ENCODE measurements at regions not wholly inside any gene's neighbourhood (a gene's known extent, or its start where the extent isn't known, plus 50 kb on each side); places are given as distances from the start of the nearest gene placed in this dataset.

DNA sequence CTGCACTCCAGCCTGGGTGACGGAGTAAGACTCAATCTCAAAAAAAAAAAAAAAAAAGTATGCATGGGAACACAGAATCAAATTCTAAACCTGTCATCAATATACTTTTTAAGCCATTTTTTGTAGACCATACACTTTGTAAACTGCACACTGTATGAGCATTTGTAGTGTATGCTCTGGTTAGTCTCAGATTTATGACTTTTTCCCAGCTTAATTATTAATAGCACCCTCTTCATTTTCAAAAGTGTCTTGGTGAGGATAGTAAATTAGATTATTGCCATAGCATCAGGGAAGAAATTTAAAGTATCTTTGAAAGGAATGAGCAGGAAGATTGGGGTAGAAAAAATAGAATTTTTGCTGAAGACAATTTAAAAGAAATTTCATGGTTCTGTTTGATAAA is 330.8 kb upstream of the RSPO3 start:
- Histone ChIP-seq H3K27ac (no peak overlapping the region), H3K36me3 (no peaks in the 10 kb centered on the region), H3K4me1 (peaks cover 0 to 33% (median 30%) of the 10 kb centered on the region in 4 donors), H3K27me3 (no peaks in the 10 kb centered on the region), H3K4me3 (no peak overlapping the region), H3K9me3 (no peaks in the 10 kb centered on the region)
- TF ChIP-seq POLR2AphosphoS5 (IDR thresholded peaks at IDR 0.05): peak in 3 of 4 donors; percentile 18 to 64 (median 55)
- TF ChIP-seq, protein P1, sequence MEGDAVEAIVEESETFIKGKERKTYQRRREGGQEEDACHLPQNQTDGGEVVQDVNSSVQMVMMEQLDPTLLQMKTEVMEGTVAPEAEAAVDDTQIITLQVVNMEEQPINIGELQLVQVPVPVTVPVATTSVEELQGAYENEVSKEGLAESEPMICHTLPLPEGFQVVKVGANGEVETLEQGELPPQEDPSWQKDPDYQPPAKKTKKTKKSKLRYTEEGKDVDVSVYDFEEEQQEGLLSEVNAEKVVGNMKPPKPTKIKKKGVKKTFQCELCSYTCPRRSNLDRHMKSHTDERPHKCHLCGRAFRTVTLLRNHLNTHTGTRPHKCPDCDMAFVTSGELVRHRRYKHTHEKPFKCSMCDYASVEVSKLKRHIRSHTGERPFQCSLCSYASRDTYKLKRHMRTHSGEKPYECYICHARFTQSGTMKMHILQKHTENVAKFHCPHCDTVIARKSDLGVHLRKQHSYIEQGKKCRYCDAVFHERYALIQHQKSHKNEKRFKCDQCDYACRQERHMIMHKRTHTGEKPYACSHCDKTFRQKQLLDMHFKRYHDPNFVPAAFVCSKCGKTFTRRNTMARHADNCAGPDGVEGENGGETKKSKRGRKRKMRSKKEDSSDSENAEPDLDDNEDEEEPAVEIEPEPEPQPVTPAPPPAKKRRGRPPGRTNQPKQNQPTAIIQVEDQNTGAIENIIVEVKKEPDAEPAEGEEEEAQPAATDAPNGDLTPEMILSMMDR (IDR thresholded peaks at IDR 0.05): no peak
- WGBS, 2 donors: 70 to 91% methylated on average over 1 of the region's 1 CpG
- intact Hi-C loops (cut with DNase I): no loop called here
- no peak for DNase-seq

DNA sequence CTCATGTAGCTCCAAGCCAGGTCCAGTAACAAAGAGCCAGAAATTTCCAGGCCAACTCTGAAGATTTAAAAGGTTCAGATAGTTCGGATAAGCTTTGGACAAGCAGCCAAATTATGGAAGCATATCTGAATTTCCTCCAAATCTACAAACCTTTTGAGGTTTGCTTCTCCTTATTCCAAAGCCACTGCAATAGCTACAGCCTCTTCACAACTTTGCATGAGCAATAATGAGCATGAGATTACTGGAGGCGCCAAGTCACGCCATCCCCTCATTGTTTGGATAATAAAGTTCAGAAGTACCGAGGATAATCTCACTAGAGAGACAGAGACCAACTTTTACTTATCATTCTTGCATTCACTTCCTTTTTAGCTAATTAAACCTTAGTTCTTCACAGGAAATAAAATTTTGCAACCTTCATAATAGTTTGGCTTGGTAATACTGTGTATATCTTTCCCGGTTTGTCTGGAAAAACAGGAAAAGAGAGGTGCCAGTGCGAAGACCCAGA is 329.6 kb upstream of the RSPO3 start:
- WGBS, 2 donors: 59 to 70% methylated on average over 6 of the region's 6 CpGs
- Histone ChIP-seq H3K4me3 (no peak overlapping the region), H3K27ac (no peak overlapping the region), H3K36me3 (no peaks in the 10 kb centered on the region), H3K4me1 (peaks cover 0 to 33% (median 31%) of the 10 kb centered on the region in 4 donors), H3K9me3 (no peaks in the 10 kb centered on the region), H3K27me3 (no peaks in the 10 kb centered on the region)
- intact Hi-C loops (cut with DNase I): no loop called here
- TF ChIP-seq POLR2AphosphoS5 (IDR thresholded peaks at IDR 0.05) (peak in 2 of 4 donors; percentile 16 to 28), POLR2A (IDR thresholded peaks at IDR 0.05) (no peak), EP300 (IDR thresholded peaks at IDR 0.05) (no peak)
- TF ChIP-seq, protein P1 (IDR thresholded peaks at IDR 0.05): no peak
- DNase-seq: peak; percentile 65

DNA sequence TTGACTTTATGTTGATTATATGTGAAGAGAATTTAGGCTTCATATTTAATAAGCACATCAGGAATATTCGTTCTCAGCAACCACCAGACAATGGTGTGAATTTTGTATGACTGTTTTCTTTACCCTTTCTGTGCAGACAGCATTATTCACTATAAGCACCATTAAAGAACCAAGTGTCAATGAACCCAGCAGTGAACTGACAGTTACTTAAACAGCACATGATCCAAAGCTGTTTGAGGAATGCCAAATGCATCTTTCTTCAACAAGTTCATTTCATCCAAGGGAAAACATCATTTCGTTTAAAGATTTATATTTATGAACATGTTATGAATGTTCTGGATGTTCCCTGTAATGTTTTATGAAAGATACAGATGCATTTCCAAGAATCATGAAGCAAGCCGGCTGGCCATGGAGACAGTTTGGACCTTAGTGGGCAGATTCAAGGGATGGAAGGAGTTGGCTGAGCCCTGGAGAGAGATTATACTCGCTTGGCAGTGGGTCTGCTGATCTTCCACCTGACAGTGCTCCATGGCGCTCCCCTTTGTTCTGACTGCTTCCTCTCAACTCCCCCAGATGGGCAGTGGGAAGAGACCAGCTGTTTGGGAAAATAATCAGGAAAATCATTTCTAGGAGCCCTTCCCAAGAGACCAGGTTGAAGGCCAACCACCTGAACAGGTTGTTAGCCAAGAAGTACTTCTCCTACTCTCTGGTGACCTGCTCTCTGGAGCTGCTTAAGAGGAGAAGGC is 326.0 kb upstream of the RSPO3 start:
- Histone ChIP-seq H3K27ac (no peak overlapping the region), H3K36me3 (no peaks in the 10 kb centered on the region), H3K27me3 (no peaks in the 10 kb centered on the region), H3K4me3 (no peak overlapping the region), H3K9me3 (no peaks in the 10 kb centered on the region), H3K4me1 (peaks cover 0 to 25% (median 13%) of the 10 kb centered on the region in 4 donors)
- TF ChIP-seq POLR2A (IDR thresholded peaks at IDR 0.05): no peak
- peak in 1 of 4 donors; percentile 42 for TF ChIP-seq POLR2AphosphoS5 (IDR thresholded peaks at IDR 0.05)
- WGBS, 2 donors: 68 to 74% methylated on average over 5 of the region's 5 CpGs
- no peak for DNase-seq
- intact Hi-C loops (cut with DNase I): no loop called here

DNA sequence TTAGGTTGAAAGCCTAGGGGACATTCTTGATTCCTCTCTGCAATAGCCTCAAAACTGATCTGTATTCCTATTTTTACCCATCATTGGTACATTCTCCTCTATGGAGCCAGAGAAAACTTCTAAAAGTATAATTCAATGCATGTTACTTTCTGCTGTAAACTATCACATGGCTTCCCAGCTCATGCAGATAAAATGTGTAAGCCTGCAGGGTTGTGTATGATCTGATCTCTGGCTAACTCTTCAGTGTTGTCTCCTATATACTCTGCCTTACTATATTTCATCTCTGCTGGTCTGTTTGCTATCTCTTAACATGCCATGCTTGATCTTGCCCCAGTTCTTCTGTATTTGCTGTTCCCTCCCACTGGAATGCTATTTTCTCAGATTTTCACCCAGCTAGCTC is 323.3 kb upstream of the RSPO3 start:
- no peaks in the 10 kb centered on the region for H3K36me3 ChIP-seq
- H3K27ac ChIP-seq: no peak overlapping the region
- intact Hi-C loops (cut with DNase I): no loop called here
- DNase-seq: no peak
- no peaks in the 10 kb centered on the region for H3K27me3 ChIP-seq
- TF ChIP-seq POLR2A (IDR thresholded peaks at IDR 0.05) (no peak), POLR2AphosphoS5 (IDR thresholded peaks at IDR 0.05) (no peak), EP300 (IDR thresholded peaks at IDR 0.05) (no peak)
- H3K9me3 ChIP-seq: no peaks in the 10 kb centered on the region
- H3K4me1 ChIP-seq: peaks cover 0 to 7% (median 0%) of the 10 kb centered on the region in 4 donors
- H3K4me3 ChIP-seq: no peak overlapping the region

DNA sequence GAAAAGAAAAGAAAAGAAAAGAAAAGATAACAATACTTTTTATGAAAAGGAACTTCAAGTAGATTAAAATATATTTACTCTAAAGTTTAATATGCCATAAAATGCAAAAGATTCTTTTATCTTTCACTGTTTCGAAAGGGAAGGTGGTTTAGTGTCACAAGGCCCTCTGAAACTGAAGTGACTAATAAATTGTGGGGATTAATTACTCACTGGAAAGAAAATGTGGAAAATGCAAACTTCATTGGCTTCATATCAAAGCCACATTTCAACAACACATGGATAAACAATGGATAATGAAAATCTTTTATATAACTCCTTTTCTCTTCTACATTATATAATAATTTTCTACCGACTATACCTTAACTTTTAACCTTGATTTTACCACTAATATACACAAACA is 320.5 kb upstream of the RSPO3 start:
- intact Hi-C loops (cut with DNase I): no loop called here
- 58 to 80% methylated on average over 2 of the region's 2 CpGs for WGBS, 2 donors
- no peaks in the 10 kb centered on the region for H3K9me3 ChIP-seq

More for the DNA sequence above, 320.5 kb upstream of the RSPO3 start:
- TF ChIP-seq POLR2AphosphoS5 (IDR thresholded peaks at IDR 0.05): no peak
- TF ChIP-seq, protein P1 (IDR thresholded peaks at IDR 0.05): no peak
- no peak for TF ChIP-seq POLR2A (IDR thresholded peaks at IDR 0.05)
- no peak for TF ChIP-seq EP300 (IDR thresholded peaks at IDR 0.05)
- no peak overlapping the region for H3K4me3 ChIP-seq
- DNase-seq: no peak
- no peaks in the 10 kb centered on the region for H3K4me1 ChIP-seq
- no peaks in the 10 kb centered on the region for H3K27me3 ChIP-seq
- no peak overlapping the region for H3K27ac ChIP-seq
- H3K36me3 ChIP-seq: no peaks in the 10 kb centered on the region
